ENCODE measurements at regions not wholly inside any gene's neighbourhood (a gene's known extent, or its start where the extent isn't known, plus 50 kb on each side); places are given as distances from the start of the nearest gene placed in this dataset.
"Not testable (repeated sequence)": the region's sequence is repeated elsewhere in the genome, so short reads cannot be mapped to it uniquely, and the experiment has no call there.

DNA sequence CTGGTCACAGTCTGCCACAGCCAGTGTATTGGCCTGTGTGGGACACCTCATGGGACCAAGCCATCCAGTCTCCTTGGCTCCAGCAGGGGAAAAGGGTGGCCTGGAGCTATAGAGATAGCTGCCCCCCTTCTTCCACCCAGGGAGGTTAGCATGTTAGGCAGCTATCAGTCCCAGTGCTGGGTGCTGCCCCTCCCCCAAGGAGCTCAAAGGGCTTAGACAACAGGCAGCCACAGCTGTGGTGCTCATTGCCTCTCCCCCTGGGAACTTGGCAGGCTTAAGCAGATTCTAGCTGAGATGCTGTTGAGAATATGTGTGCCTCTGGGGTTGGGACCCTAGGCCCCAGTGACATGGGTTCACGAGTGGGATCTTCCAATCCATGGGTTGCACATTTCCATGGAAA lies 226.0 kb upstream of the PTGER4 start:
- H3K27ac Mint-ChIP-seq = no peak overlapping the region
- no peak for ATAC-seq (ENCODE audit: low read depth)
- no peak overlapping the region for H3K4me3 Mint-ChIP-seq
- peaks cover 5% of the 10 kb centered on the region for H3K36me3 Mint-ChIP-seq
- H3K4me1 Mint-ChIP-seq = no peaks in the 10 kb centered on the region
- DNase-seq (ENCODE audit: low spot score in 2 of 2) = no peak
- H3K27me3 Mint-ChIP-seq = no peaks in the 10 kb centered on the region
- peaks cover 2% of the 10 kb centered on the region for H3K9me3 Mint-ChIP-seq

DNA sequence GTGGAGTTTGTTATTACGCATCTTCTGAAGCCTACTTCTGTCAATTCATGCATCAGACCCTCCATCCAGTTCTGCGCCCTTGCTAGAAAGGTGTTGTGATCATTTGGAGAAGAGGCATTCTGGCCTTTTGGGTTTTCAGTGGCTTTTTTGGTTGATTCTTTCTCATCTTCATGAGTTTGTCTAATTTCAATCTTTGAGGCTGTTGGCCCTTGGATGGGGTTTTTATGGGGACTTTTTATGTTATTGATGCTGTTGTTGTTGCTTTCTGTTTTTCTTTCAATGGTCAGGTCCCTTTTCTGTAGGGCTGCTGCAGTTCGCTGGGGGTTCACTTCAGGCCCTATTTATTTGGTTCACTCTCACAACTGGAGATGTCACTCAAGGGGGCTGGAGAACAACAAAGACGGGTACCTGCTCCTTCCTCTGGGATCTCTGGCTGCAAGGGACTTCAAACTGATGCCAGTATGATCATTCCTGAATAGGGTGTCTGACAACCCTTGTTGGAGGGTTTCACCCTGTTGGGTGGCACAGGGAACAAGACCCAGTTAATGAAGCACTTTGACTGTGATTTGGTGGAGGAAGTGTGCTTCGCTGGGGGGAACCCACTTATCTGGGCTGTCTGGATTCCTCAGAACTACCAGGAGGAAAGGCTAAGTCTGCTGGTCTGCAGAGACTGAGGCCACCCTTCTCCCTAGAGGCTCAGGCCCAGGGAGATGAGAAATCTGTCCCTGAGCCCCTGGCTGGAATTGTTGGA lies 226.7 kb upstream of the PTGER4 start:
- Mint-ChIP-seq H3K9me3 (peaks cover 4% of the 10 kb centered on the region), H3K36me3 (peaks cover 5% of the 10 kb centered on the region), H3K27me3 (no peaks in the 10 kb centered on the region), H3K4me1 (no peaks in the 10 kb centered on the region), H3K4me3 (no peak overlapping the region), H3K27ac (no peak overlapping the region)
- DNase-seq (ENCODE audit: low spot score in 2 of 2) = no peak
- no peak for ATAC-seq (ENCODE audit: low read depth)

DNA sequence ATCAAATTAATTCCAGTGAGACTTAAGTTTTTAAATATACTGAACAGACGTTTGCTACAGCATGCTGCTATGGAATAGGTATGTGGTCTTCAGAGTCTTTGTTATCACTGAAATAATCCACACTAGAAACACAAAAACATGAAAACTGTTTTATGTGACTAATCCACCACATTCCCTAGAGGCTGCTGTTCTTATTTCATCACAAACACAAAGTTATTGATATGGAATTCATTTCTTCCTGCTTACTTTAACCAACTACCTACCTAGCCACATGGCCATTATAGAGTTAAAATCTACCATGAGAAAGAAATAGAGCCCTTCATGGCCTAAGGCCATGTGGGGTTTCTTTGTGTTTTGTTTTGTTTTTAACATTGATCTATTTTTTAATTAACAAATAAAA lies 232.3 kb upstream of the PTGER4 start:
- DNase-seq (ENCODE audit: low spot score in 2 of 2) = no peak
- no peaks in the 10 kb centered on the region for H3K27me3 Mint-ChIP-seq
- peaks cover 10% of the 10 kb centered on the region for H3K9me3 Mint-ChIP-seq
- peaks cover 5% of the 10 kb centered on the region for H3K36me3 Mint-ChIP-seq
- no peak overlapping the region for H3K4me3 Mint-ChIP-seq
- no peak for ATAC-seq (ENCODE audit: low read depth)
- H3K4me1 Mint-ChIP-seq = no peaks in the 10 kb centered on the region
- no peak overlapping the region for H3K27ac Mint-ChIP-seq

GRCh38 chr5:40446910-40447309 lies 232.8 kb upstream of the PTGER4 start:
- H3K36me3 Mint-ChIP-seq = peaks cover 3% of the 10 kb centered on the region
- H3K27ac Mint-ChIP-seq = no peak overlapping the region
- no peak overlapping the region for H3K4me3 Mint-ChIP-seq
- peaks cover 8% of the 10 kb centered on the region for H3K9me3 Mint-ChIP-seq
- no peak for ATAC-seq (ENCODE audit: low read depth)
- H3K4me1 Mint-ChIP-seq = no peaks in the 10 kb centered on the region
- no peaks in the 10 kb centered on the region for H3K27me3 Mint-ChIP-seq
- DNase-seq (ENCODE audit: low spot score in 2 of 2) = no peak

GRCh38 chr5:40442346-40442745 lies 237.4 kb upstream of the PTGER4 start:
- no peak for ATAC-seq (ENCODE audit: low read depth)
- no peak for DNase-seq (ENCODE audit: low spot score in 2 of 2)
- no peak overlapping the region for H3K27ac Mint-ChIP-seq

DNA sequence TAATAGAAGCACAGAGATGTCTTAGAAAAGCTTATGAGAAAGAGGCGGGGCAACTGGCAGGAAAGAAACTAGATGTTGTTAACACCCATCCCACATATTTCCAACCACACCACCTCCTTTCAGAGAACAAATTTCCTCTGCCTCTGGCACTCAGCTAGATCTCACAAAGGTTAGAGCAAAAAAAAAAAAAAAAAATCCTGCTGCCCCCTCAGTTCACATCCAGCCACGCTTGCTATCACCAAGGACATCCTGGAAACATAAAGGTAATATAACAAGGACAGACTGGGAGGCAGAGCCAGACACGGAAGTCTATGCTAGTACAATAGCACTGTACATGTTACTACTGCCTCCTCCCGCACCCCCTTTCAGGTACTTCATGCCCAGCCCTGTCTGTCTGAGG lies 238.0 kb upstream of the PTGER4 start:
- DNase-seq (ENCODE audit: low spot score in 2 of 2) (no peak), ATAC-seq (ENCODE audit: low read depth) (no peak)
- no peak overlapping the region for H3K4me3 Mint-ChIP-seq
- H3K9me3 Mint-ChIP-seq = peaks cover 6% of the 10 kb centered on the region
- H3K36me3 Mint-ChIP-seq = no peaks in the 10 kb centered on the region
- H3K4me1 Mint-ChIP-seq = peaks cover 10% of the 10 kb centered on the region
- H3K27me3 Mint-ChIP-seq = no peaks in the 10 kb centered on the region
- no peak overlapping the region for H3K27ac Mint-ChIP-seq

More at GRCh38 chr5:40442346-40442745, 237.4 kb upstream of the PTGER4 start:
- H3K9me3 Mint-ChIP-seq = peaks cover 6% of the 10 kb centered on the region
- no peaks in the 10 kb centered on the region for H3K27me3 Mint-ChIP-seq
- H3K4me1 Mint-ChIP-seq = peaks cover 7% of the 10 kb centered on the region
- H3K4me3 Mint-ChIP-seq = no peak overlapping the region
- H3K36me3 Mint-ChIP-seq = no peaks in the 10 kb centered on the region

DNA sequence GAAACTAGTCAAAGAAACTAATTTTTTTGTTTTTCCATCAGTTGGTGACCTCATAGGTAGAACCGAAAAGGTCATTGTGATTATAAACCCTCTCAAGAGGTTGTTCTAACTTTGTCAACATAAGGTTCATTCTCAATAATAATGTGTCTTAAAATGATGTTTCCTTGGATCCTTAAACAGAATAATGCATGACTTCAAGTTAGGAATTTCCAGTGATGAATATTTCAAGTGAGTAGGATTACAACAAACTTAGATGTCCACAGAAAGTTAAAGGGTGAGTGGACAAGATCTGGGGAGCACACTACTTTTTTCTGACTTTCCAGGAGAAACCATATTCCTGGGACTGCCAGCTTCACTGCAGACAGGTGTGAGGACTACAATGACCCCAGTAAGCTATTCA lies 239.0 kb upstream of the PTGER4 start:
- H3K36me3 Mint-ChIP-seq = no peaks in the 10 kb centered on the region
- no peaks in the 10 kb centered on the region for H3K27me3 Mint-ChIP-seq
- no peak overlapping the region for H3K4me3 Mint-ChIP-seq
- DNase-seq (ENCODE audit: low spot score in 2 of 2) = no peak
- H3K4me1 Mint-ChIP-seq = peaks cover 17% of the 10 kb centered on the region
- ATAC-seq (ENCODE audit: low read depth) = no peak
- no peak overlapping the region for H3K27ac Mint-ChIP-seq
- H3K9me3 Mint-ChIP-seq = peaks cover 5% of the 10 kb centered on the region

DNA sequence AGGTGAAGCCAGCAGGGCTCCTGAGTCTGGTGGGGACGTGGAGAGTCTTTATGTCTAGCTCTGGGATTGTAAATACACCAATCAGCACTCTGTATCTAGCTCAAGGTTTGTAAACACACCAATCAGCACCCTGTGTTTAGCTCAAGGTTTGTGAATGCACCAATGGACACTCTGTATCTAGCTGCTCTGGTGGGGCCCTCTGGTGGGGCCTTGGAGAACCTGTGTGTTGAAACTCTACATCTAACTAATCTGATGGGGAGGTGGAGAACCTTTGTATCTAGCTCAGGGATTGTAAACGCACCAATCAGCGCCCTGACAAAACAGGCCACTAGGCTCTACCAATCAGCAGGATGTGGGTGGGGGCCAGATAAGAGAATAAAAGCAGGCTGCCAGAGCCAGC lies 240.6 kb upstream of the PTGER4 start:
- DNase-seq (ENCODE audit: low spot score in 2 of 2); H3K36me3 Mint-ChIP-seq; H3K4me3 Mint-ChIP-seq; H3K27ac Mint-ChIP-seq; H3K27me3 Mint-ChIP-seq; H3K9me3 Mint-ChIP-seq; ATAC-seq (ENCODE audit: low read depth): not testable (repeated sequence)
- H3K4me1 Mint-ChIP-seq = peaks cover 19% of the 10 kb centered on the region

GRCh38 chr5:40438646-40439045 lies 241.1 kb upstream of the PTGER4 start:
- DNase-seq (ENCODE audit: low spot score in 2 of 2); ATAC-seq (ENCODE audit: low read depth); H3K36me3 Mint-ChIP-seq; H3K4me3 Mint-ChIP-seq; H3K27me3 Mint-ChIP-seq; H3K9me3 Mint-ChIP-seq; H3K27ac Mint-ChIP-seq: not testable (repeated sequence)
- H3K4me1 Mint-ChIP-seq = peaks cover 19% of the 10 kb centered on the region

- no peaks in the 10 kb centered on the region for H3K27me3 Mint-ChIP-seq
- no peak overlapping the region for H3K4me3 Mint-ChIP-seq
- peak; percentile 70 for ATAC-seq (ENCODE audit: low read depth)
- H3K27ac Mint-ChIP-seq = no peak overlapping the region
- peaks cover 19% of the 10 kb centered on the region for H3K4me1 Mint-ChIP-seq
- DNase-seq (ENCODE audit: low spot score in 2 of 2) = no peak
- H3K36me3 Mint-ChIP-seq = no peaks in the 10 kb centered on the region
- no peaks in the 10 kb centered on the region for H3K9me3 Mint-ChIP-seq
These were observed 242.3 kb upstream of the PTGER4 start for GRCh38 chr5:40437452-40437861.

DNA sequence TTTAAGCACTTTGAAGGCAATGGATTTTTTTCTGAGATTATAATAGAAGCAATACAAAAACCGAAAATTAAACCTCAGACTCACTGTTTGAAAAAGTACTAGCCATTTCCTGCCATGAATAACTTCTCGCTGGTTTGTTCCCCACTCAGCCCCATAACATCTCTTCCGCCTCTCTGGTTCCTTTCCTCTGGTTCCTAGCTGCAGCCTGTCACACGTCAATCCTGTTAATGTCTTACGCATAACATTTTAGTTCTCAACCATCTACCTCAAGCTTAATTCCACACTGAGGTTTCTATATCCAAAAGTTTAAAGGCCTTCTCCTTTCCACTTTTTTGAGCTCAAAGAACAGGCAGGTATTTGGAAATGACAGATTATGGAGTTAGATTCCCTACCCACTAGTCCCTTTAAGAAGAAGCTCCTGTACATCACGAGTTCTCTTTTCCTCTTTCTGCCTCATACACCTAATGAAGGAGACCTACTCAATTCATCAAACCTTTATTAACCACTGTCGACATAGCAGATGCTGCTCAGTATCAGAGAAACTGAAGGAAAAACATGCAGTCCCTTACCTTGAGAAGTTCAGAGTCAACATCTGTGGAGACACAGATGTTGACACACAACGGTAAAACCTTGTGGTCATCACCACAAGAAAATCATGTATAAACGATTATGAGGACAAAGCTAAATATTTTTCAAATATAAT lies 243.0 kb upstream of the PTGER4 start:
- H3K9me3 Mint-ChIP-seq = no peaks in the 10 kb centered on the region
- peak overlapping the region; percentile 19 for H3K4me3 Mint-ChIP-seq
- peaks cover 19% of the 10 kb centered on the region for H3K4me1 Mint-ChIP-seq
- H3K36me3 Mint-ChIP-seq = no peaks in the 10 kb centered on the region
- DNase-seq (ENCODE audit: low spot score in 2 of 2) (no peak), ATAC-seq (ENCODE audit: low read depth) (peak; percentile 74)
- peak overlapping the region; percentile 74 for H3K27ac Mint-ChIP-seq
- H3K27me3 Mint-ChIP-seq = no peaks in the 10 kb centered on the region

GRCh38 chr5:40435706-40436105 lies 244.0 kb upstream of the PTGER4 start:
- DNase-seq (ENCODE audit: low spot score in 2 of 2); H3K27me3 Mint-ChIP-seq; H3K4me3 Mint-ChIP-seq; H3K9me3 Mint-ChIP-seq; ATAC-seq (ENCODE audit: low read depth); H3K36me3 Mint-ChIP-seq; H3K27ac Mint-ChIP-seq: not testable (repeated sequence)
- H3K4me1 Mint-ChIP-seq = peaks cover 15% of the 10 kb centered on the region

DNA sequence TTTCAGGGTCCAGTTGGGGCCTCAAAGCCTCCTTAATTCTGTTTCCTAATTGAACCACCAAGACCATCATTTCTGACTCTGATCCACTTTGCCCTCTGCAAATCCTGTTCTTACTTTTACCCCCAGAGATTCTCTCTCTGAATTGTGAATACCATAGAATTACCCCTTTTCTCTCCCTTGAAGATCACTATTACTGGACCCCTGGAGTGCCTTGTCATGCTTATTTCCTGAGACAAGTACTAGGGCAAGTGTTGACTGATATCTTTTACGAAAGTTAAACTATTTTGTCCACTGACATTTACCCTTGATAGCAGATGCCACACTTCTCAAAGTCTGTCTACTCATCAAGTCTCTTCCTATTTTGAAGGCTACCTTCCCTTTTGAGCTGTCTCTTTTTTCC lies 246.9 kb upstream of the PTGER4 start:
- no peak overlapping the region for H3K27ac Mint-ChIP-seq
- no peaks in the 10 kb centered on the region for H3K9me3 Mint-ChIP-seq
- H3K4me1 Mint-ChIP-seq = peaks cover 15% of the 10 kb centered on the region
- no peaks in the 10 kb centered on the region for H3K27me3 Mint-ChIP-seq
- DNase-seq (ENCODE audit: low spot score in 2 of 2) (no peak), ATAC-seq (ENCODE audit: low read depth) (no peak)
- no peak overlapping the region for H3K4me3 Mint-ChIP-seq
- no peaks in the 10 kb centered on the region for H3K36me3 Mint-ChIP-seq

GRCh38 chr5:40431734-40432133 lies 248.0 kb upstream of the PTGER4 start:
- no peak overlapping the region for H3K27ac Mint-ChIP-seq

More at GRCh38 chr5:40431734-40432133, 248.0 kb upstream of the PTGER4 start:
- H3K4me3 Mint-ChIP-seq = no peak overlapping the region
- no peak for DNase-seq (ENCODE audit: low spot score in 2 of 2)
- no peaks in the 10 kb centered on the region for H3K27me3 Mint-ChIP-seq
- no peak for ATAC-seq (ENCODE audit: low read depth)
- peaks cover 8% of the 10 kb centered on the region for H3K4me1 Mint-ChIP-seq
- no peaks in the 10 kb centered on the region for H3K9me3 Mint-ChIP-seq
- H3K36me3 Mint-ChIP-seq = no peaks in the 10 kb centered on the region

Measured in memory B cell (primary cell).